GM18907 (cell line): ENCODE measurements at regions not wholly inside any gene's neighbourhood (a gene's known extent, or its start where the extent isn't known, plus 50 kb on each side); places are given as distances from the start of the nearest gene placed in this dataset.

Source experiments
- ATAC-seq: cut with Tn5 transposase; IDR thresholded peaks from one replicate; pipeline ENCODE4 v1.9.1; 2021; ENCODE audit warnings: mild to moderate bottlenecking, moderate library complexity; ENCODE audit not compliant: unreplicated experiment

DNA sequence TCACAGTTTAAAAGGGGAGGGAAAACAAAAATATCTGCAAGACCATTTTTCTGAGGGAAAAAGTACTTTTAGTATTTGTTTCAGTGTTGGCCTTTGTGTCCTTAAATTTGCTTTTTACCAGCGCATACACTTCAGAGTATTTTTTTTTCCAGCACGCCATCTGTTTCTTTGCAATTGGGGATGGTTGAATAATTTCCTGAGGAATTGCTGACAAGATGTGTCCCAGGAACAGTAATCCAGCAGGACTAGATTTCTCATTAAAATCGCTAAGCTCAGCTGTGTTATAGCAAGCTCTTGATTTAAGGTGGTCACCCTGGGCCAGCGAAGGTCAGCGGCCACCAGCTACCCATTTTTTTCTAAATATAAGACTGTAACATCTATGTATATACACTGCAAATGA lies 156.9 kb upstream of the RHOBTB1 start:
- ATAC-seq: no peak

DNA sequence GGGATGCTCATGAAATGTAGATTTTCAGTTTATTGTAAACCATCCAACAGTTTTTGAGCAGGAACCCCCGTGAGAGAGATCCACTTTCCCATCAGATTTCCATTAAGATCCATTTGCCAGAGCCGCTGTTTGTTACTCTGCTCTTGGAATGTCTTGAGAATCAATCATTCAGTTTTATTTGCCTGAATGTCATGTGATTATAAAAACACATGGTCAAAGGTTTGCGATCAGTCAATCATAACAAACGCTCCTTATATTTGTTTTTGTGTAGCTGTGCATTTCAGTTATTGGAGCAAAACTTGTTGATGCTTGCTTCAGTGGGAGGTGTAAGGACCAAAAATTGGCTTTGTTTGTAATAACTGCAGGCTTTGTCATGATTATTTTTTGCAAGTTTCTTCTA lies 155.8 kb upstream of the RHOBTB1 start:
- no peak for ATAC-seq

DNA sequence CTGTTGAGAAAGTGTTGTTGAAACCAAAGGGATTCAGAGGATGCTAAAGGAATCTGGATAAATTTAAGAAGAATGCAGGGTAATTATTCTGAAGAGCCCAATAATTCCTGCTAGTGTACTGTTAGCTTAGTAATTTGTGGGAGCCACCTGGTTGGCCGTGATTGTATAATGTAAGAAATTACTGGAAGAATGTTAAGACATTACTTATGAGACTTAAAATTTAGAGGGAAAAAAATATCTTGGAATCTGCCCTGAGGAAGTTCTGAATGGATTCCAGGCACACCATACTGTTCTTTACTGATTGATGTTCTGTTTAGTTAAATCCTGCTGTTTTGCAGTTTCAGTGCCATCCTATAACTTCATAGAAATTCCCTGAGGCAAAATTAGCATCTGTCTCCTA lies 155.0 kb upstream of the RHOBTB1 start:
- no peak for ATAC-seq

DNA sequence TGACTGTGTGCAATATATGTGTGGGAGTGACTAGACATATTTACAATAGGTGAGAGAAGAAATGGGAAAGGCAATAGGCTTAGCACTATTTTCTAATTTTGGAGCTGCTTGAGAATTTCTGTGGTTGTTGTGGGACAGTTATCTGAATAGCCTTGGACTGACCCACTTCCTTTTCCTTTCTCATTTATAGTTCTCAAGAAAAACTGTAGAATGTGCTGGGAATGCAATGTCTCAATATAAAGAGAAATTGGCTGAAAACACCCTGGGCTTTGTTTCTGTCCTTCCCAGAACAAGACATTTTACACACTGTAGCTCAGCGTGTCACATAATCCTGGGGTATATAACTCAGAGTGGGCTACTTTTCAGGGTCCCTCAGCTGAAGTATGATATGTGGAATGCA lies 153.0 kb upstream of the RHOBTB1 start:
- no peak for ATAC-seq

DNA sequence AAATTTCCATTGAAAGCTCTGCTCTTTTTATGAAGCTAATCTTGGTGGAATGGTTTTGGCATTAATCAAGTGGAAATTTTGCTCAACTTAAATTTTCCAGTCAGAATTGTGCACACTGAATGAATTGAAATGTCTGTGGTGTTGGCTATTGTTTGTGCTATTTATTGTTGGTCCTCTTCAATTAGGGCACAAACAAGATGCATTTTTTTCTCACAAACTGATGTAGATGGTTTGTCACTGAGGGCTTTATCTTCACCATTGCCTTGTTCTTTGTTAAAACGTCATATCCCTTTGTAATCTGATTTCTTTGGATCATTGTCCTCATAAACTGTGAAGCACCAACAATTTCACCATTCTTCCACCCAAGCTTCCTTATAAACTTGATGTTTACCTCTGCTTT lies 152.1 kb upstream of the RHOBTB1 start:
- ATAC-seq: no peak

DNA sequence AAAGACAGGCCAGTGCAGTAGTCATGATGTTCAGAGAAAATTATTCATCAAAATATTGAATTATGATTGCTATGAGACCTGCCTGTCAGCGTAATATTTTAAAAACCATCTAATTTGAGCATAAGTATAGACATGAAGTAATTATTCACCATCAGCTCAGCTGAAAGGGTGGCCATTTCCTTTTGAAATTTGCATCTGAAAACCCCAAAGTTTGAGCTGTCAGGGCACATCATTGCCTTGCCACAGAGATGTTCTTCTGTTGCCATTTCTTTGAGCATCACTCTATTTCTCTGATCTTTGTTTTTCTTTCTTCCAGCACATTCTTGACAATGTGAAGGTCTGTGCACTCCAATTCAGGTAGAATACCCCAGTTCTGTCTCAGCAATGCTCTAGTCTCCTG lies 147.5 kb upstream of the RHOBTB1 start:
- peak; percentile 46 for ATAC-seq

DNA sequence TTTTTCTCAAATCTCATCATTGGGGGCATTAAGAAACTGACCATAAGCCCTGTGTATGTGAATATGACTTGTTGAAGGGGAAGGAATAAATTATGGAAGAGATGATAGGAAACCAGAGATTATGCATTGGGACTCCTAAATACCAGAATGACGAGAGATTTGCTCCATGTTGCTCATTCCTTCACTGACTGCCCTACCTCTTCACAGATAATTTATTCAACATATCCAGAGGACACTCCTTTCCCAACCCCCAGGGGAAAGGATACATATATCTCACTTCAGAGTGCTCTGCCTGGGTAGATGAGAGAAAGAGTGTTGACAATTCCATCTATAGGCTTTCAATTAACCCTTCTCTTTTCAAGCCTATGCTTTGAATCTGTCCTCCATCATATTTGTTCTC lies 145.3 kb upstream of the RHOBTB1 start:
- ATAC-seq: no peak

DNA sequence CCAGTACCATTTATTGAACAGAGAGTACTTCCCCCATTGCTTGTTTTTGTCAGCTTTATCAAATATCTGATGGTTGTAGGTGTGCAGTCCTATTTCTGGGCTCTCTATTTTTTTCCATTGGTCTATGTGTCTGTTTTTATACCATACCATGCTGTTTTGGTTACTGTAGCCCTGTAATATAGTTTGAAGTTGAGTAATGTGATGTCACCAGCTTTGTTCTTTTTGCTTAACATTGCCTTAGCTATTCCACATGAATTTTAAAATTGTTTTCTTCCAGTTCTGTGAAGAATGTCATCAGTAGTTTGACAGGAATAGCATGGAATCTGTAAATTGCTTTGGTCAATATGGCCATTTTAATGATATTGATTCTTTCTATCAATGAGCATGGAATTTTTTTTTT lies 140.5 kb upstream of the RHOBTB1 start:
- ATAC-seq: no peak

DNA sequence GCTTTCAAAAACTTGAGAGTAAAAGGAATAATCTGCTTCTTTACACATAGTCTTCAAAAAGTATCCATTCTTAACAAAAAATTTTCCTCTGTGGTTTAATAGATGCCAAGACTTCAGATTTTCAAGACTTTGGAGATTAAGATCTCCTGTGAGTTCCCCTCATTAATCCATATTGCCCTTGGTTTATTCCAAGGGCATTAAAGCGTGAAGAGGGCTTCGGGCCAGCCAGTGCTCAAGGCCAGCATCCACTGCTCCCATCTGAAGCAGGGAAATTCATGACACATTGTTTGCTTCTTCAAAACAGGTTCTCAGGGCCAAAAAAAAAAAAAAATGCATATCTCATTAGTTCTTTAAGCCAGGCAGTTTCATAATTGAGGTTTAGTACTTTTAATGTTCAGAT lies 137.3 kb upstream of the RHOBTB1 start:
- no peak for ATAC-seq

DNA sequence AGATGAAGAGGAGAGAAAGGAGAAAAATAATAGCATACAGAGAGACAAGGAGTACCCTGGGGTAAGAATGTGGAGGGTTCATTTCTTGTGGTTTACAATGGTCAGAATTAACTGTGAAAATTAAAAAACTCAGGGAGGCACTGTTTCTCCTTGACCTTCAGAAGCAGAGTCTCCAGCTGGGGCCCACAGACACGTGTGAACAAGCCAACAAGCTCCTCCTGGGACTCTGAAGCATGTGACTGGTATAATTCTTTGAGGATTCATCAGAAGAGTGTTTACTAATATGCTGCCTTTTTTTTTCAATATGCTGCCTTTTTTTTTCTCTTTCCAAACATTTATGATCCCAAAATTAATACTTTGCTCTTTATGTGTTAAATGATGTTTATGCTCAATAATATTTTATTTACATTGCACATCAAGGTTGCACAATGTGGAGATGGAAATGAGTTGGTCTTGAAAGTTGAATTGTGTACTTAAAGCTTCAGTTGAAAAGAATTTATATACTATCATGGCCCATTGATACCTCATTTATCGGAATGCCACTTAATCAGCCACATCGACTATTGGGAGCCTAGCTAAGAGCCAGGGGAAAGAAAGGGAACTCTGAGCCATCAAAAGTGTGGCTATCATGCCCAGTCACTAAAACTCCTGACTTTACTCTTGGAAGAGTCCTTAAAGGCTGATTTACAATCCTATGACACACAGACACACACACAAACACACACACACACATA lies 134.7 kb upstream of the RHOBTB1 start:
- no peak for ATAC-seq

DNA sequence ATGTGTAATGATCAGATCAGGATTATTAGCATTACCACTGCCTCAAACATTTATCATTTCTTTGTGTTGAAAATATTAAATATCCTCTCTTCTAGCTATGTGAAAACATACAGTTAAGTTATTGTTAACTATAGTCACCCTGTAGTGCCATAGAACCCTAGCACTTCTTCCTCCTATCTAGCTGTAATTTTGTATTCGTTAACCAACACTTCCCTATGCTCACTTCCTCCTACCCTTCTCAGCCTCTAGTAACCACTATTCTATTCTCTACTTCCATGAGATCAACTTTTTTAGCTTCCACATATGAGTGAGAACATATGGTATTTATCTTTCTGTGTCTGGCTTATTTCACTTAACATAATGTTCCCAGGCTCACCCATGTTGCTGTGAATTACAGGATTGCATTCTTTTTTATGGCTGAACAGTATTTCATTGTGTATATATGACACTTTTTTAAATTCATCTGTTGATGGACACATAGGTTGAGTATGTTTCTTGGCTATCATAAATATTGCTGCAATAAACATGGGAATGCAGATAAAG lies 132.7 kb upstream of the RHOBTB1 start:
- ATAC-seq: no peak

DNA sequence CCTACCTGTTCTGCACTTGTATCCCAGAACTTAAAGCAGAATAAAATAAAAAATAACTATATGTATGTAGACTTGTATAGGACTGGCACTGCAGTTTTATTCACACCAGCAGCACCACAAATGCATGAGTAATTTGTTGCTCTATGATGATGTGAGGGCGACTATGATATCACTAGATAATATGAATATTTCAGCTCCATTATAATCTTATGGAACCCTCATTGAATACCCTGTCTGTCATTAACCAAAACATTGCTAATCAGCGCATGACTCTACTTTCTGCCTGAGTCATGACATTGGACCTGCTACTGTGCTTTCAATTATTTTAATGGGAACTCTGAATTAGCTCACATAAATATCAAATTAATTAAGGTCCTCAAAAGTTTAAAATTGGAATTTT lies 129.4 kb upstream of the RHOBTB1 start:
- no peak for ATAC-seq

DNA sequence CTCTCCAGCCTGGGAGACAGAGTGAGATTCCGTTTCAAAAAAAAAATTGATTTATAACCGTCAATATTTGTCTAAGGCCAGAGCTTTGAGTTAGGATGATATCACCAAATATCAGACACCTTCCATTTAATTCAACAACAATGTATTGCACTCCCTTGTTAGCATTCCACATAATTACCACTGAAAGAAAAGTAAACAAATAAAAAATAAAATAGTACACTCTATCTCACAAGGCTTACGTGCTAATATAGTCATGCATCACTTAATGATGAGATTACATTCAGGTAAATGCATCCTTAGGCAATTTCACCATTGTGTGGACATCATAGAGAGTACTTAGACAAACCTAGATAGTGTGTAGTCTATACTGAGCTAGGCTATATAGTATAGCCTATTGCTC lies 127.6 kb upstream of the RHOBTB1 start:
- ATAC-seq: no peak

DNA sequence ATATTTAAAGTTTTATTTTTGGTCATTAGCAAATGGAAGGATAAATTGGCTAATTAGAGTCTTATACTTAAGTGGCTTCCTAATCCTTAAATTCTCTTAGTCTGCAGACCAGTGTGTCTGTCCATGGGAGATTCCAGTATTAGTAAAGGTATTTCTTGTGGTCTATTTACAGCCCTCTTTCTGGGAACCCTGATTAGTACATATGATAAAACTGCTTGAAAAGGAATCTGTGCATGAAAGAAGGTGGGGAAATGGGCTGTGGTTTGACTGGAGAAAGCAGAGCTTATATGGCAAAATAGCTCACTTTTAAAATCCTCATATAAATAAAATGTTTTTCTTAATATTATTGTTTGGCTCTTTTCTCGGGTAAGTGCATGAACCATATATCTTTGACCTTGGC lies 124.5 kb upstream of the RHOBTB1 start:
- ATAC-seq: no peak

DNA sequence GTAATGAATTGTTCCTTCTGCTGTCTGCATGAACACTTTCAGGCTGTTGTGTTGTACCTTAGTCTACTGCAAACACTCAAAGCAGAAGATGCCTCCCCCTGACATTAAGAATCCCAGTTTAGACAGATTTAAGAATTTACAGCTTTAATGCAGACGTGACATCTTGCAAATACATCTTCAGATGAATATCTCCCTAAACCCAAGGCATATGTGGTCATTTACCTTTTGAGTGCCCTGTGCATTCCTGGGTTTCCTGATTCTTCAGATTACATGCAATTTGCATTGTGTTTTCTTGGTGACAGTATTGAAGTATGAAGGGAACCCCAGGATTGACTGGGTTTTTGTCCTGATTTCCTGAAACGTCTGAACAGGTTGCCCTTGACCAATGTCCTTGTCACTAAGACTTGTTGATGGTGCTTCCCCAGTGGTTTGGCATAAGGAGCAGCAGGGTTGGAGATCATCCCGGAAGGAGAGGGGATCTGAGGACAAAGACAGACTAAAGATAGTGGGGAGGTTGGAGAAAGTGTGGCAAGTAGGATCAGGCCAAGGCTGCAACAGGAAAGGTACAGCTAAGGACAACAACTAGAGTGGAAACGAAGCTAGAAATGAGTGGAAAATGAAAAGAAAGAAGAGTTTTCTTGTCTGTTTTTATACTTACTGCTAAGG lies 123.8 kb upstream of the RHOBTB1 start:
- no peak for ATAC-seq

DNA sequence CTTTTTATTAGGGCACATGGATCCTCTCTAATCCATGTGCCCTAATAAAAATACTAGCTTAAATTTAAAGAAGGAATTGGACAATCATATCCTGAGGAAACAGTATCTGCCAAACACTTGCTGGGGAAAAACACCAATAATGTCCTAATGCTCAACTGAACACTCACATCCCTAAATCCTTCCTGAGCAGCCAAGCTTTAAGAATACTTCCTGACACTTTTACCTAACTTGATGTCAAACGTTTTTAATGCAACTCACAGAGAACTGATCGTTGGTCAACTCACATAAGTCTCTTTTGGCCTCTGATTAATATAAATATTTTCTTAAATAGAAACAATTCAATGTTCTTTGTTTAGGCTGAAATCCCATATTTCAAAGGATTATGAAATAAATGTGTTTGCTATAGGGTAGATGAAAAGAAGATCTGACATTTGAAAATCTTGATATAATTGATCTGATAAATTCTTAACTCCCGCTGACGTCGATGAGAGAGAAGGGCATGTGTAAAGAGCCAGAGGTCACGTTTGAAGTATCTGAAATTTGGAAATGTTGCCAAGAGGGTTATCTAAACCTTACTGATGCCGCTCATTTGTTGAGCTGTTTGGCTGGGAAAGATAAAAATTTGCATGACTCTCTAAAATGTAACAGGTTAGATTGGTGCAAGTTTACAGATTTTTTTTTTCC lies 122.8 kb upstream of the RHOBTB1 start:
- no peak for ATAC-seq

DNA sequence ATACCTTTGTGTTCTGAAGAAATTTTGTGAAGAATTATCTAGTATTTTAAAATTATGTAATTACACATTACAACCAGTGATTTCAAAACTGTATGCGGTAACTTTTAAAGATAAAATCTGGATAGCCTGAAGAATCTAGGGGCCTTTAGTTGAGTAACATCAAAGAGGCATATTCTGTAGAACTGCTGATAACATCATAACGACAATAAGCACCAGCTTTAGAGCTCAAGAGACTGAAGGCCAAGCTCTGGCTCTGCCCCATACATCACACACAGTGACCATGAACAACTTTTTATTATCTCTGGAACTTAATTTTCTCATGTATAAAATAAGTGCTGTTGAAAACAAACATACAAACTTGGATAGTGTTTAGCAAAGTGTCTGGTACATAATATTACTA lies 121.1 kb upstream of the RHOBTB1 start:
- no peak for ATAC-seq

DNA sequence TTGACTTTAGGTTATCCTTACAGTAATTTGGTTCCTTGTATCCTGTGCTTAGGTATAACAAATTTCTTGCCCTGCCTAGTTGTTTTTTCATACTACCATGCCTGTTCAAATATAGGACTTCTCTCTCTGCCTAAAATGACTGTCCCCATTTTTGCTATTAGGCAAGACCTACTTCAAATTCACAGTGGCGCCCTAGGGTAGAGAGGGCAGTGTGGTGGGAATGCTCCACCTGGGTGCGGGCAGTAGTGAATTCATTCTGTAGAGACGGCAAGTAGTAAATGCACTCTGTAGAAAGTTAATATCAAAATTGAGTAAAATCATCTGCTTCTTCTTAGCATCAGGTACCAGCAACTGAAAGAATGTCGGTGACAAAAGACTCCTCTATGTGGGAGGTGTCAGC lies 120.4 kb upstream of the RHOBTB1 start:
- ATAC-seq: no peak

DNA sequence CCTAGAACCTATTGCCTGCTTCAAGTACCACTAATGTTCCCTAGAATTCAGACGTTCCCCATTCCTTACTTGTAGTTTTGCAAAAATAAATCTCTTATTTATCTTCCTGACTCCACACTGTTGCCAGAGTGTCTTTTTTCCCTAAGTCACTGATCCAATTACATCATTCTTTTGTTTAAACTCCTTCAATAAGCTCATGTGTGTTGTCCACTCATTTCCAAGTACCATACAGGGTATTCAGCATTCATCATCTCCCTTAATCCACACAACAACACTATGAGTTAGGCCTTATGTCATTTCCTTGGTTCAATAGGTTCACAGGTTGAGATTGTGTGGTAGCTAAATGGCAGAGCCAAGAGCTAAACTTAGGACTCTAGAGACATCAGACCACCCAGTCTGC lies 119.9 kb upstream of the RHOBTB1 start:
- ATAC-seq: no peak

DNA sequence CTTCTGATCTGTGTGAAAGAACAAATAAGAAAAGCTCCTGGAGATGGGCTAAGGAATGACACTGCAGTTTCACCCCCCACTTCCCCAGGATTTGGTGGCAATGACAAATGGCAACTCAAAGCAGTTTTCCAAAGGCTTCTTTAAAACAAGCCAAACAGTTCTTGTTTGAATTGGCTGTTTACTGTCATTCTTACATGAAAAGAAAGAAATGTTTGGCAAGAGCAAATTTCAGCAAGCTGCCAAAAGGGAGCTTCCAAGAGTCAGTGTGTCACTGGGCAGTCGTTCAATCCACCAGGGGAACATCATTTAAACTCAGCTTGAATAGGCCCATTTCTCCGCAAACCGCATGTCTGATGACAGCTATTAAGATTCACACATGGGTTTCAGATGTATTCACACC lies 119.0 kb upstream of the RHOBTB1 start:
- no peak for ATAC-seq

DNA sequence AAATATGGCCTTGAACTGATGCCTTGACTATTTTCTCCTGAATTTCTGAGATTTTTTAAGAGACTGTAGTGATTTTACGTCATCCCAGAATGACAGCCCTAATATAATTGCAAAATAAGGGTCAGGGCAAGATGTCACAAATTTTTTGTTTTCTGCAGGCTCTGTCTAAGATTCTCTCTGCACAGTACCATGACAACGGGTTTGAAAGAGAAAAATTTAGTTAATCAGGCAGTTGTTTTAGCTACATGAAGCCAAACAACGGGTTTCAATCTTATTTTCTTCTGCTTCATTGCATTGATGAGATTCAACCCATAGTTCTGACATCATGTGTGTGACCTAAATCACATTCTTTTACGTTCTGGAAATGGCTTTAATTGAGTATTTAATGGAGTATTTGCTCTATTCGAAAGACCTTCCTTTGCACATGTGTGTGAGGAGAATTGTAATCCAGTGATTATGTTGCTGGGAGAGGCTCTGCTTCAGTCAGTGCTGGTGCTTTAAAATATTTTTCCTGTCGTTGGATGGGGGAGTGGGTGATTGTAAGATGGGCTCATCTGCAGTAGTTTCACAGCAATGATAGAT lies 118.0 kb upstream of the RHOBTB1 start:
- no peak for ATAC-seq

DNA sequence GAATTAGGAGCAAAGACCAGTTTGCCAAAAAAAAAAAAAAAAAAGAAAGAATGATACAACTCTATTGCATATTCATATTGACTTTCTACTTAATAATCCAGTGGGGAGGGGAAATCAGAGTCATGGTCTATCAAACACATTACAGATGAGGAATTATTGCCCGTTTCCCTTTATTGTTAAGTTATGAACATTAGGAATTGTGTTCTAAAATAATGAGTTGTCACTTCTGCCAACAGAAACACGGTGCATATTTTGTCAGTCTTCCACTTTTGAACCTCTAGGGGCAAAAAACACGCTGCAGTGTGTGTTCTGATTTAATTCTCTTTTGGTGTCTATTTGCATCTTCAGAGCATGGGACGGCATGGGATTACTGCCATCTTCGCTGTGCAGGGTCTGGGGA lies 115.7 kb upstream of the RHOBTB1 start:
- ATAC-seq: no peak
